ENCODE measurements at regions not wholly inside any gene's neighbourhood (a gene's known extent, or its start where the extent isn't known, plus 50 kb on each side); places are given as distances from the start of the nearest gene placed in this dataset.

DNA sequence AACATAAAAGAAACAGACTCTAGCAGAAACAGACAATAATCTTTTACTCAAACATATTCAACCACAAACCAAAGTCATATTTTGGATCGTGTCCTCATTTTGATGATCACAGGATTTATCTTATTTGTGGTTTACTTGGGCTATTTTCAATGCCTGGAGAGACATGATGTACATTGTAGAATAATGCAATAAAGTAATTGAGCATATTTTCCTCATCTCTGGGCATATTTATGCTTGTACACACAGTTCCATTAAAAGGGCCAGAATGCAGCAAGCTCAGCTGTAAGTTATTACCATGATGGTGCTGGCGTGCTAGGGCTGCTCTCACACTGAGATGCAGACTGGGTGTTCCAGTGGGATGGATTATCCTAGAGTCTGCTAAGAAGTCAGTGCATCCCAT, 456.7 kb downstream of the TLE4 start:
- no peaks in the 10 kb centered on the region for H3K36me3 ChIP-seq (ENCODE audit: control insufficient read depth in 2 of 2, insufficient read depth in 2 of 2, low read length in 1 of 2)
- 11% methylated on average over 2 of the region's 2 CpGs for WGBS (ENCODE audit: insufficient coverage, insufficient replicate concordance, low lambda C conversion rate, missing lambda C conversion rate)
- CTCF ChIA-PET, result no interaction called here
- FAIRE-seq (no peak), DNase-seq (ENCODE audit: low read depth, low spot score) (no peak), ATAC-seq (no peak)
- RAD21 ChIA-PET (ENCODE audit: unreplicated experiment), result no interaction called here
- no peak overlapping the region for H3K27ac ChIP-seq (ENCODE audit: control insufficient read depth, insufficient read depth)
- no peaks in the 10 kb centered on the region for H3K9me3 ChIP-seq (replicated peaks; ENCODE audit: control insufficient read depth, insufficient read depth, low read length)
- H3K9ac ChIP-seq (ENCODE audit: control insufficient read depth, insufficient read depth, low read length), result no peak overlapping the region
- H3K79me2 ChIP-seq (ENCODE audit: control insufficient read depth, insufficient read depth, low read length), result no peaks in the 10 kb centered on the region
- no peaks in the 10 kb centered on the region for H3K27me3 ChIP-seq (replicated peaks in 1 of 2; ENCODE audit: control insufficient read depth in 2 of 2, insufficient read depth in 2 of 2, low read length in 1 of 2)
- H2AFZ ChIP-seq (ENCODE audit: control insufficient read depth, low read depth, low read length), result no peak overlapping the region
- intact Hi-C loops (cut with micrococcal nuclease; ENCODE audit: unreplicated experiment) (no loop called here), in situ Hi-C loops (cut with MboI) (no loop called here)
- H3K4me1 ChIP-seq (ENCODE audit: control insufficient read depth, insufficient read depth, low read length), result no peaks in the 10 kb centered on the region
- H3K4me2 ChIP-seq (ENCODE audit: control insufficient read depth, insufficient read depth), result no peak overlapping the region
- no peaks in the 10 kb centered on the region for H4K20me1 ChIP-seq (ENCODE audit: control insufficient read depth, insufficient read depth)
- POLR2A ChIA-PET, result no interaction called here
- SMC1A ChIA-PET (ENCODE audit: uncharacterized antibody, unreplicated experiment), result no interaction called here
- TF ChIP-seq MYB (IDR thresholded peaks at IDR 0.05; ENCODE audit: borderline replicate concordance, low read depth, low read length) (no peak), SREBF2 (IDR thresholded peaks at IDR 0.05; ENCODE audit: low read length) (no peak), SIX5 (IDR thresholded peaks at IDR 0.05; ENCODE audit: low read depth, low read length, severe bottlenecking) (no peak), RFX5 (IDR thresholded peaks at IDR 0.05; ENCODE audit: low read depth, low read length) (no peak), TCF3 (IDR thresholded peaks at IDR 0.05; ENCODE audit: borderline replicate concordance, insufficient read depth, low read depth, low read length) (no peak), CEBPB (IDR thresholded peaks at IDR 0.05; ENCODE audit: borderline replicate concordance in 1 of 2, low read depth in 2 of 2, low read length in 2 of 2) (no peak), TCF12 (IDR thresholded peaks at IDR 0.05; ENCODE audit: low read depth, low read length) (no peak), ZBED1 (IDR thresholded peaks at IDR 0.05; ENCODE audit: borderline replicate concordance) (no peak), FOXK2 (IDR thresholded peaks at IDR 0.05) (no peak), YBX1 (IDR thresholded peaks at IDR 0.05) (no peak), SUZ12 (IDR thresholded peaks at IDR 0.05; ENCODE audit: unreplicated experiment) (no peak)
- TF ChIP-seq, protein P1, sequence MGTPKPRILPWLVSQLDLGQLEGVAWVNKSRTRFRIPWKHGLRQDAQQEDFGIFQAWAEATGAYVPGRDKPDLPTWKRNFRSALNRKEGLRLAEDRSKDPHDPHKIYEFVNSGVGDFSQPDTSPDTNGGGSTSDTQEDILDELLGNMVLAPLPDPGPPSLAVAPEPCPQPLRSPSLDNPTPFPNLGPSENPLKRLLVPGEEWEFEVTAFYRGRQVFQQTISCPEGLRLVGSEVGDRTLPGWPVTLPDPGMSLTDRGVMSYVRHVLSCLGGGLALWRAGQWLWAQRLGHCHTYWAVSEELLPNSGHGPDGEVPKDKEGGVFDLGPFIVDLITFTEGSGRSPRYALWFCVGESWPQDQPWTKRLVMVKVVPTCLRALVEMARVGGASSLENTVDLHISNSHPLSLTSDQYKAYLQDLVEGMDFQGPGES (IDR thresholded peaks at IDR 0.05), result no peak
- BruUV-seq (replicated peaks), result no TSS peak
- no peak overlapping the region for H3K4me3 ChIP-seq

Measured in GM12878 (cell line).